HG03066 (cell line): ENCODE measurements at regions not wholly inside any gene's neighbourhood (a gene's known extent, or its start where the extent isn't known, plus 50 kb on each side); places are given as distances from the start of the nearest gene placed in this dataset.

ENCODE experiments used
- ATAC-seq: cut with Tn5 transposase; IDR thresholded peaks from one replicate; pipeline ENCODE4 v1.9.1; 2021; ENCODE audit warnings: low read depth; ENCODE audit not compliant: unreplicated experiment

GRCh38 chr13:74005320-74006157, 128.7 kb downstream of the KLF12 start:
- ATAC-seq, result no peak

GRCh38 chr13:74004109-74004508, 130.1 kb downstream of the KLF12 start:
- no peak for ATAC-seq

GRCh38 chr13:74003374-74003773, 130.8 kb downstream of the KLF12 start:
- ATAC-seq, result no peak

GRCh38 chr13:74000876-74001275, 133.3 kb downstream of the KLF12 start:
- no peak for ATAC-seq

- ATAC-seq, result peak; percentile 61
Measured at GRCh38 chr13:73998631-73999030, 135.6 kb downstream of the KLF12 start.

- ATAC-seq, result no peak
Measured at GRCh38 chr13:73997964-73998363, 136.2 kb downstream of the KLF12 start.

GRCh38 chr13:73996569-73996968, 137.6 kb downstream of the KLF12 start:
- no peak for ATAC-seq

- no peak for ATAC-seq
Measured at GRCh38 chr13:73995736-73996135, 138.5 kb downstream of the KLF12 start.

- no peak for ATAC-seq
Measured at GRCh38 chr13:73993661-73994060, 140.5 kb downstream of the KLF12 start.

- no peak for ATAC-seq
Measured at GRCh38 chr13:73991884-73992283, 142.3 kb downstream of the KLF12 start.

GRCh38 chr13:73991384-73991783, 142.8 kb downstream of the KLF12 start:
- no peak for ATAC-seq

- ATAC-seq, result no peak
Measured at GRCh38 chr13:73989244-73989843, 144.9 kb downstream of the KLF12 start.

- no peak for ATAC-seq
Measured at GRCh38 chr13:73988461-73988860, 145.7 kb downstream of the KLF12 start.

GRCh38 chr13:73987618-73988017, 146.6 kb downstream of the KLF12 start:
- no peak for ATAC-seq

- ATAC-seq, result no peak
Measured at GRCh38 chr13:73985783-73986182, 148.4 kb downstream of the KLF12 start.

- no peak for ATAC-seq
Measured at GRCh38 chr13:73984949-73985691, 149.1 kb downstream of the KLF12 start.

GRCh38 chr13:73984201-73984600, 150.0 kb downstream of the KLF12 start:
- no peak for ATAC-seq

- no peak for ATAC-seq
Measured at GRCh38 chr13:73983109-73983508, 151.1 kb downstream of the KLF12 start.

GRCh38 chr13:73981595-73981994, 152.6 kb downstream of the KLF12 start:
- no peak for ATAC-seq

- ATAC-seq, result no peak
Measured at GRCh38 chr13:73975767-73976166, 158.4 kb downstream of the KLF12 start.

- ATAC-seq, result no peak
Measured at GRCh38 chr13:73974051-73974450, 160.2 kb downstream of the KLF12 start.
